Chondrocyte (in vitro differentiated cells): ENCODE measurements at regions not wholly inside any gene's neighbourhood (a gene's known extent, or its start where the extent isn't known, plus 50 kb on each side); places are given as distances from the start of the nearest gene placed in this dataset.

Experiments
- DNase-seq: peaks from one replicate; pipeline ENCODE4 v3.0.0; 2021; ENCODE audit warnings: mixed read lengths, low spot score
- H3K27ac Mint-ChIP-seq: one replicate; pipeline ENCODE4 v1.8.0; 2021; ENCODE audit warnings: mild to moderate bottlenecking, moderate library complexity, mixed read lengths; ENCODE audit not compliant: unreplicated experiment
- H3K27me3 Mint-ChIP-seq: 2 replicates; pipeline ENCODE4 v1.8.0; 2021; ENCODE audit warnings: low read depth, mixed read lengths
- H3K36me3 Mint-ChIP-seq: 2 replicates; pipeline ENCODE4 v1.8.0; 2021; ENCODE audit warnings: low read depth, mixed read lengths
- H3K4me1 Mint-ChIP-seq: 2 replicates; pipeline ENCODE4 v1.8.0; 2021; ENCODE audit warnings: low read depth, mild to moderate bottlenecking, mixed read lengths
- H3K4me3 Mint-ChIP-seq: one replicate; pipeline ENCODE4 v1.8.0; 2021; ENCODE audit warnings: mild to moderate bottlenecking, moderate library complexity, mixed read lengths; ENCODE audit not compliant: unreplicated experiment
- H3K9me3 Mint-ChIP-seq: 2 replicates; pipeline ENCODE4 v1.8.0; 2021; ENCODE audit warnings: low read depth, mixed read lengths
- CTCF ChIP-seq: fragments of 200-600 bp; sonication (generic); IDR thresholded peaks from 2 replicates; pipeline ENCODE4 v1.5.0; 2021; ENCODE audit warnings: antibody characterized with exemption, mild to moderate bottlenecking, moderate library complexity

GRCh38 chr9:82337351-82337750, 348.8 kb downstream of the SPATA31D1 start:
- TF ChIP-seq CTCF: no peak
- Mint-ChIP-seq H3K27me3 (no peaks in the 10 kb centered on the region), H3K27ac (no peak overlapping the region), H3K4me3 (no peak overlapping the region), H3K36me3 (no peaks in the 10 kb centered on the region), H3K9me3 (no peaks in the 10 kb centered on the region), H3K4me1 (peaks cover 26% of the 10 kb centered on the region)
- DNase-seq: no peak

- Mint-ChIP-seq H3K27me3 (no peaks in the 10 kb centered on the region), H3K9me3 (peaks cover 13% of the 10 kb centered on the region), H3K27ac (no peak overlapping the region), H3K4me3 (no peak overlapping the region), H3K4me1 (peaks cover 12% of the 10 kb centered on the region), H3K36me3 (peaks cover 5% of the 10 kb centered on the region)
- no peak for DNase-seq
- no peak for TF ChIP-seq CTCF
Measured at GRCh38 chr9:82342046-82342445, 353.5 kb downstream of the SPATA31D1 start.

- no peak overlapping the region for H3K27ac Mint-ChIP-seq
- H3K36me3 Mint-ChIP-seq: peaks cover 7% of the 10 kb centered on the region
- peaks cover 28% of the 10 kb centered on the region for H3K9me3 Mint-ChIP-seq
- H3K4me3 Mint-ChIP-seq: no peak overlapping the region
- TF ChIP-seq CTCF: no peak
- no peak for DNase-seq
- H3K4me1 Mint-ChIP-seq: no peaks in the 10 kb centered on the region
- no peaks in the 10 kb centered on the region for H3K27me3 Mint-ChIP-seq
Measured at GRCh38 chr9:82346040-82346439, 357.5 kb downstream of the SPATA31D1 start.

- Mint-ChIP-seq H3K27ac (peak overlapping the region; percentile 42), H3K4me1 (peaks cover 15% of the 10 kb centered on the region), H3K9me3 (peaks cover 8% of the 10 kb centered on the region), H3K36me3 (no peaks in the 10 kb centered on the region), H3K4me3 (no peak overlapping the region), H3K27me3 (no peaks in the 10 kb centered on the region)
- no peak for DNase-seq
- TF ChIP-seq CTCF: no peak
Measured at GRCh38 chr9:82353631-82354278, 365.2 kb downstream of the SPATA31D1 start.

GRCh38 chr9:82354279-82354659, 365.7 kb downstream of the SPATA31D1 start:
- peak overlapping the region; percentile 42 for H3K27ac Mint-ChIP-seq
- no peak for DNase-seq

More at GRCh38 chr9:82354279-82354659, 365.7 kb downstream of the SPATA31D1 start:
- Mint-ChIP-seq H3K27me3 (no peaks in the 10 kb centered on the region), H3K4me1 (peaks cover 15% of the 10 kb centered on the region), H3K36me3 (no peaks in the 10 kb centered on the region), H3K4me3 (no peak overlapping the region), H3K9me3 (peaks cover 3% of the 10 kb centered on the region)
- TF ChIP-seq CTCF: no peak
